ENCODE measurements at regions not wholly inside any gene's neighbourhood (a gene's known extent, or its start where the extent isn't known, plus 50 kb on each side); places are given as distances from the start of the nearest gene placed in this dataset.
A peak's percentile ranks its signal among the peaks of the same experiment; 100 is the strongest.

GRCh38 chr7:46243406-46243805, 322.3 kb upstream of the IGFBP3 start:
- Mint-ChIP-seq H3K4me3 (peak overlapping the region; percentile 19), H3K9me3 (no peaks in the 10 kb centered on the region), H3K36me3 (no peaks in the 10 kb centered on the region), H3K4me1 (ENCODE audit: unreplicated experiment) (peaks cover 5% of the 10 kb centered on the region), H3K27me3 (no peaks in the 10 kb centered on the region), H3K27ac (peak overlapping the region; percentile 38)
- DNase-seq (ENCODE audit: extremely low spot score, unreplicated experiment): no peak
- TF ChIP-seq CTCF (conservative IDR thresholded peaks at IDR 0.05): no peak

- no peak for DNase-seq (ENCODE audit: extremely low spot score, unreplicated experiment)
- Mint-ChIP-seq H3K4me1 (ENCODE audit: unreplicated experiment) (peaks cover under 1% of the 10 kb centered on the region), H3K27ac (no peak overlapping the region), H3K9me3 (no peaks in the 10 kb centered on the region), H3K27me3 (no peaks in the 10 kb centered on the region), H3K36me3 (no peaks in the 10 kb centered on the region), H3K4me3 (no peak overlapping the region)
- TF ChIP-seq CTCF (conservative IDR thresholded peaks at IDR 0.05): no peak
Observed at GRCh38 chr7:46239846-46240245, 318.8 kb upstream of the IGFBP3 start.

- Mint-ChIP-seq H3K9me3 (no peaks in the 10 kb centered on the region), H3K27ac (no peak overlapping the region), H3K4me3 (no peak overlapping the region), H3K27me3 (no peaks in the 10 kb centered on the region), H3K4me1 (ENCODE audit: unreplicated experiment) (no peaks in the 10 kb centered on the region), H3K36me3 (no peaks in the 10 kb centered on the region)
- no peak for TF ChIP-seq CTCF (conservative IDR thresholded peaks at IDR 0.05)
- no peak for DNase-seq (ENCODE audit: extremely low spot score, unreplicated experiment)
Observed at GRCh38 chr7:46237466-46237865, 316.4 kb upstream of the IGFBP3 start.

- no peaks in the 10 kb centered on the region for H3K9me3 Mint-ChIP-seq
- no peaks in the 10 kb centered on the region for H3K4me1 Mint-ChIP-seq (ENCODE audit: unreplicated experiment)
- H3K27me3 Mint-ChIP-seq: no peaks in the 10 kb centered on the region
Observed at GRCh38 chr7:46233585-46234329, 312.7 kb upstream of the IGFBP3 start.

GRCh38 chr7:46230990-46231305, 309.9 kb upstream of the IGFBP3 start:
- H3K27ac Mint-ChIP-seq: no peak overlapping the region
- H3K36me3 Mint-ChIP-seq: no peaks in the 10 kb centered on the region
- DNase-seq (ENCODE audit: extremely low spot score, unreplicated experiment): no peak
- no peak for TF ChIP-seq CTCF (conservative IDR thresholded peaks at IDR 0.05)
- no peaks in the 10 kb centered on the region for H3K27me3 Mint-ChIP-seq
- H3K4me1 Mint-ChIP-seq (ENCODE audit: unreplicated experiment): peaks cover 6% of the 10 kb centered on the region
- no peaks in the 10 kb centered on the region for H3K9me3 Mint-ChIP-seq
- no peak overlapping the region for H3K4me3 Mint-ChIP-seq

More at GRCh38 chr7:46233585-46234329, 312.7 kb upstream of the IGFBP3 start:
- no peaks in the 10 kb centered on the region for H3K36me3 Mint-ChIP-seq
- DNase-seq (ENCODE audit: extremely low spot score, unreplicated experiment): no peak
- no peak for TF ChIP-seq CTCF (conservative IDR thresholded peaks at IDR 0.05)
- H3K4me3 Mint-ChIP-seq: no peak overlapping the region
- H3K27ac Mint-ChIP-seq: no peak overlapping the region
